SK-N-SH treated with all-trans-retinoic acid at 6 μM for 48 hours (cell line): ENCODE measurements at regions not wholly inside any gene's neighbourhood (a gene's known extent, or its start where the extent isn't known, plus 50 kb on each side); places are given as distances from the start of the nearest gene placed in this dataset.

Experiments used
- ATAC-seq: fragments of 200-7000 bp; cut with Tn5 transposase; 3 replicates; pipeline ENCODE4 v1.9.1; 2020; ENCODE audit warnings: mild to moderate bottlenecking, moderate library complexity
- ARNTL ChIP-seq: fragments of 450-650 bp; formaldehyde crosslinking; IDR thresholded peaks from 2 replicates; pipeline ENCODE4 v1.5.0; 2020; ENCODE audit warnings: low read depth, mild to moderate bottlenecking, moderate library complexity, borderline replicate concordance
- BACH2 ChIP-seq: fragments of 250-450 bp; sonication (Bioruptor Pico); IDR thresholded peaks from 2 replicates; pipeline ENCODE4 v1.9.0; 2021; ENCODE audit warnings: mild to moderate bottlenecking, borderline replicate concordance
- CSDC2 ChIP-seq: fragments of 250-450 bp; sonication (Bioruptor Pico); IDR thresholded peaks from 2 replicates; pipeline ENCODE4 v1.5.0; 2020; ENCODE audit warnings: mild to moderate bottlenecking, moderate library complexity
- ESRRG ChIP-seq: fragments of 250-450 bp; sonication (Bioruptor Pico); IDR thresholded peaks from 2 replicates; pipeline ENCODE4 v1.6.1; 2021; ENCODE audit warnings: mild to moderate bottlenecking
- GLIS3 ChIP-seq: fragments of 250-450 bp; sonication (Bioruptor Pico); IDR thresholded peaks from 2 replicates; pipeline ENCODE4 v1.5.0; 2020; ENCODE audit warnings: mild to moderate bottlenecking, moderate library complexity
- ISL1 ChIP-seq: fragments of 250-450 bp; sonication (Bioruptor Pico); IDR thresholded peaks from 2 replicates; pipeline ENCODE4 v2.1.2; 2022; ENCODE audit warnings: mild to moderate bottlenecking, moderate library complexity
- OSR1 ChIP-seq: fragments of 250-450 bp; sonication (Bioruptor Pico); IDR thresholded peaks from 2 replicates; pipeline ENCODE4 v1.8.0; 2022; ENCODE audit warnings: moderate library complexity, mild to moderate bottlenecking, inconsistent platforms
- PPARA ChIP-seq: fragments of 250-450 bp; sonication (Bioruptor Pico); IDR thresholded peaks from 2 replicates; pipeline ENCODE4 v1.5.0; 2020; ENCODE audit warnings: mild to moderate bottlenecking, borderline replicate concordance
- RARB ChIP-seq: fragments of 250-450 bp; sonication (Bioruptor Pico); IDR thresholded peaks from 2 replicates; pipeline ENCODE4 v1.8.0; 2021; ENCODE audit warnings: mild to moderate bottlenecking, moderate library complexity
- SNAI2 ChIP-seq: fragments of 250-450 bp; sonication (Bioruptor Pico); IDR thresholded peaks from 2 replicates; pipeline ENCODE4 v1.5.0; 2020; ENCODE audit warnings: mild to moderate bottlenecking, moderate library complexity
- TOX ChIP-seq: fragments of 250-450 bp; sonication (Bioruptor Pico); IDR thresholded peaks from 2 replicates; pipeline ENCODE4 v1.8.0; 2021; ENCODE audit warnings: mild to moderate bottlenecking, moderate library complexity, borderline replicate concordance
- ZC3H10 ChIP-seq: fragments of 250-450 bp; sonication (Bioruptor Pico); IDR thresholded peaks from 2 replicates; pipeline ENCODE4 v1.5.1; 2021; ENCODE audit warnings: mild to moderate bottlenecking, moderate library complexity
- ZFP3 ChIP-seq: fragments of 250-450 bp; sonication (Bioruptor Pico); IDR thresholded peaks from 2 replicates; pipeline ENCODE4 v1.5.0; 2020; ENCODE audit warnings: mild to moderate bottlenecking, moderate library complexity
- ZFP30 ChIP-seq: fragments of 450-650 bp; formaldehyde crosslinking; IDR thresholded peaks from 2 replicates; pipeline ENCODE4 v1.5.0; 2022; ENCODE audit warnings: mild to moderate bottlenecking, moderate library complexity
- ZNF565 ChIP-seq: fragments of 450-650 bp; formaldehyde crosslinking; conservative IDR thresholded peaks from 2 replicates; pipeline ENCODE4 v1.5.0; 2020; ENCODE audit warnings: low read depth, mild to moderate bottlenecking, moderate library complexity
- ZNF70 ChIP-seq: fragments of 450-650 bp; formaldehyde crosslinking; IDR thresholded peaks from 2 replicates; pipeline ENCODE4 v1.5.0; 2020; ENCODE audit warnings: mild to moderate bottlenecking, moderate library complexity
- TF ChIP-seq, protein P1 (sequence below): fragments of 250-450 bp; sonication (Bioruptor Pico); IDR thresholded peaks from 2 replicates; pipeline ENCODE4 v1.5.1; 2021; ENCODE audit warnings: mild to moderate bottlenecking, moderate library complexity
- TF ChIP-seq, protein P2 (sequence below): fragments of 250-450 bp; sonication (Bioruptor Pico); IDR thresholded peaks from 2 replicates; pipeline ENCODE4 v1.8.0; 2020; ENCODE audit warnings: mild to moderate bottlenecking, moderate library complexity, borderline replicate concordance
- TF ChIP-seq, protein P3 (sequence below): fragments of 250-450 bp; sonication (Bioruptor Pico); IDR thresholded peaks from 2 replicates; pipeline ENCODE4 v1.5.1; 2020; ENCODE audit warnings: low read depth, mild to moderate bottlenecking, moderate library complexity
- TF ChIP-seq, protein P4 (sequence below): fragments of 250-450 bp; sonication (Bioruptor Pico); IDR thresholded peaks from 2 replicates; pipeline ENCODE4 v1.5.0; 2020; ENCODE audit warnings: mild to moderate bottlenecking, moderate library complexity

DNA sequence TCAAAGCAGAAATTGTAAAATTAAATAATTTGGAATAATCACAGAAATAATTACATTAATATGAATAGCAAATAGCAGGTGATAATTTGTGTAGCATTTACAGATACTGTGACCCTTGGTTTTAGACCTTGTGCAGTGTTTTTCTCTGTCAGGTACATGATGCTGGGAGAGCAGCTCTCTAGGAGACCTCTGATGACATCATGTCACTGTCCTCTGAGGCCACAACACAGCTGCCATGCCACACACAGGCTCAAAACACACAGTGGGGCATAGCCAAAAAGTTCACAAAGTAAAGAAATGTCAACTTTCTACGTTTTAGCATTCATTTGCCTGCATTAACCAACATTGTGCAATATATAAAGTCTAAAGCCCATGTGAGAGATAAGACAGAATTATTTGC lies 71.8 kb upstream of the ZBTB20 start:
- TF ChIP-seq ZNF70 (CRISPR knock-in tag) (no peak), ZNF565 (no peak), PPARA (CRISPR knock-in tag) (no peak), ZFP30 (CRISPR knock-in tag) (no peak), SNAI2 (no peak), ARNTL (CRISPR knock-in tag) (no peak), ZFP3 (CRISPR knock-in tag) (no peak), CSDC2 (CRISPR knock-in tag) (no peak), GLIS3 (no peak), ESRRG (no peak), RARB (CRISPR knock-in tag) (no peak), BACH2 (CRISPR knock-in tag) (no peak), ZC3H10 (CRISPR knock-in tag) (no peak)
- TF ChIP-seq, all 23 proteins: peak for 0
- ATAC-seq = no peak

DNA sequence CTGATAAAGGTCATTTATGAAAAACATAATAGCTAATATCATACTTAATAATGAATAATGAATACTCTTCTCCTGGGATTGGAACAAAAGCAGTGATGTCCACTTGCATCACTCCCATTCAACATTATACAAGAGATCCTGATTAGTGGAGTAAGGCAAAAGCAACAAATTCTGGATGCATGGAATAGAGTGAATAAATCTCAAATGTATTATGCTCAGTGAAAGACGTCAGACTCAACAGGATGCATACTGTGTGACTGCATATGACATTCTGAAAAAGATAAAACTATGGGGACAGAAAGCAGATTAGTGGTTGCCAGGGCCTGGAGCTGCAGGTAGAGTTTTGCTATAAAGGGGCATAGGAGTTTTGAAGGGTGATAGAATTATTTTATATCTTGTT lies 77.6 kb upstream of the ZBTB20 start:
- ATAC-seq = no peak
- TF ChIP-seq TOX (CRISPR knock-in tag) (no peak), PPARA (CRISPR knock-in tag) (no peak)

DNA sequence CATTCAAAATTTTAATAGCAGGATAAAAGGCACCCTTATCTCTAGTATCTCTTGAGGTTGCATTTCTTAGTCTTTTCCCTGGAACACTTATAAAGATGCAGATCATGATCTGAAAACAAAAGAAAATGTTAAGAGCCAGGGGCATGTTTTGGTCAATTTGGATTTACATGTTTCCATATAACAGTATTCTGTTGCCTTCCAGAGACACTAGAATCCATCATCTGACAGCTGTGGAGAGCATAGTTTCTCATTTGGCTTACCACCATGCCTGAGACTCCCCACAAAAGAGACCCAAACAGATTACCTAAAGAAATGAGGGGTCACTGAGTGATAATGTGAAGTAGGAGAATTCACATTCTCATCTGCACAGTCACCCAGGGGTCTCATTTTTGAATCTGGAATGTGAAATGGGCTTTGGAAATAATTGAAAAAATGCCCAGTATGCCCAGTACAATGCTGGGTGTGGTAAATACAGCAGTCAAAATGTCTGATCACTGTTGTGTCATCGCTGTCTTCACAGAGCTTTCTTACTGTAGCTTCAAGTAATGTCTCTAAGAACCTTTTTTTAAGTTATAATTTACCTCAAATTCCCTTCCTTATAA lies 79.9 kb upstream of the ZBTB20 start:
- TF ChIP-seq ESRRG (no peak), OSR1 (CRISPR knock-in tag) (no peak), PPARA (CRISPR knock-in tag) (no peak), TOX (CRISPR knock-in tag) (no peak), ZFP30 (CRISPR knock-in tag) (no peak), ISL1 (CRISPR knock-in tag) (no peak), ZNF565 (no peak), BACH2 (CRISPR knock-in tag) (no peak)
- TF ChIP-seq, protein P1, sequence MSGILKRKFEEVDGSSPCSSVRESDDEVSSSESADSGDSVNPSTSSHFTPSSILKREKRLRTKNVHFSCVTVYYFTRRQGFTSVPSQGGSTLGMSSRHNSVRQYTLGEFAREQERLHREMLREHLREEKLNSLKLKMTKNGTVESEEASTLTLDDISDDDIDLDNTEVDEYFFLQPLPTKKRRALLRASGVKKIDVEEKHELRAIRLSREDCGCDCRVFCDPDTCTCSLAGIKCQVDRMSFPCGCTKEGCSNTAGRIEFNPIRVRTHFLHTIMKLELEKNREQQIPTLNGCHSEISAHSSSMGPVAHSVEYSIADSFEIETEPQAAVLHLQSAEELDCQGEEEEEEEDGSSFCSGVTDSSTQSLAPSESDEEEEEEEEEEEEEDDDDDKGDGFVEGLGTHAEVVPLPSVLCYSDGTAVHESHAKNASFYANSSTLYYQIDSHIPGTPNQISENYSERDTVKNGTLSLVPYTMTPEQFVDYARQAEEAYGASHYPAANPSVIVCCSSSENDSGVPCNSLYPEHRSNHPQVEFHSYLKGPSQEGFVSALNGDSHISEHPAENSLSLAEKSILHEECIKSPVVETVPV (CRISPR knock-in tag) = no peak
- TF ChIP-seq, protein P2, sequence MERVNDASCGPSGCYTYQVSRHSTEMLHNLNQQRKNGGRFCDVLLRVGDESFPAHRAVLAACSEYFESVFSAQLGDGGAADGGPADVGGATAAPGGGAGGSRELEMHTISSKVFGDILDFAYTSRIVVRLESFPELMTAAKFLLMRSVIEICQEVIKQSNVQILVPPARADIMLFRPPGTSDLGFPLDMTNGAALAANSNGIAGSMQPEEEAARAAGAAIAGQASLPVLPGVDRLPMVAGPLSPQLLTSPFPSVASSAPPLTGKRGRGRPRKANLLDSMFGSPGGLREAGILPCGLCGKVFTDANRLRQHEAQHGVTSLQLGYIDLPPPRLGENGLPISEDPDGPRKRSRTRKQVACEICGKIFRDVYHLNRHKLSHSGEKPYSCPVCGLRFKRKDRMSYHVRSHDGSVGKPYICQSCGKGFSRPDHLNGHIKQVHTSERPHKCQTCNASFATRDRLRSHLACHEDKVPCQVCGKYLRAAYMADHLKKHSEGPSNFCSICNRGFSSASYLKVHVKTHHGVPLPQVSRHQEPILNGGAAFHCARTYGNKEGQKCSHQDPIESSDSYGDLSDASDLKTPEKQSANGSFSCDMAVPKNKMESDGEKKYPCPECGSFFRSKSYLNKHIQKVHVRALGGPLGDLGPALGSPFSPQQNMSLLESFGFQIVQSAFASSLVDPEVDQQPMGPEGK (CRISPR knock-in tag) = no peak
- TF ChIP-seq, protein P3, sequence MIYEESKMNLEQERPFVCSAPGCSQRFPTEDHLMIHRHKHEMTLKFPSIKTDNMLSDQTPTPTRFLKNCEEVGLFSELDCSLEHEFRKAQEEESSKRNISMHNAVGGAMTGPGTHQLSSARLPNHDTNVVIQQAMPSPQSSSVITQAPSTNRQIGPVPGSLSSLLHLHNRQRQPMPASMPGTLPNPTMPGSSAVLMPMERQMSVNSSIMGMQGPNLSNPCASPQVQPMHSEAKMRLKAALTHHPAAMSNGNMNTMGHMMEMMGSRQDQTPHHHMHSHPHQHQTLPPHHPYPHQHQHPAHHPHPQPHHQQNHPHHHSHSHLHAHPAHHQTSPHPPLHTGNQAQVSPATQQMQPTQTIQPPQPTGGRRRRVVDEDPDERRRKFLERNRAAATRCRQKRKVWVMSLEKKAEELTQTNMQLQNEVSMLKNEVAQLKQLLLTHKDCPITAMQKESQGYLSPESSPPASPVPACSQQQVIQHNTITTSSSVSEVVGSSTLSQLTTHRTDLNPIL = no peak
- no peak for ATAC-seq

DNA sequence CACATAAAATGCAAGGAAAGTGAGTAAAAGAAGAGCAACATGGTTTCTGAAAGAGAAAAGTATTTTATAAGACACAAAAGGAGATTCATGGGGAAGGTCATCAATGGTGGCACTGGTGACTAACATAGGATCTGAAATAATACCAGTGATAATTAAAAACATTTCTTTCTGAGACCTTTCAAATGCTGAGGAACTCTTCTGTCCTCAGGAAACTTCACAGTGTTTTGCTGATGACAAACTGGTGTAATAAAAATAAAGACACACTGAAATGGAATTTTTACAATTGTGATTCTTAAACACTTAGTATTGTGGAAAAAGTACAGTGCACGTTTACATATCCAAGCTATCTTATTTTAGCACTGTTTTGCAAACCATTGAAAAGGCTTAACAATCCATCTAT lies 80.4 kb upstream of the ZBTB20 start:
- no peak for ATAC-seq
- no peak for TF ChIP-seq RARB (CRISPR knock-in tag)
- TF ChIP-seq ARNTL (CRISPR knock-in tag) = no peak
- no peak for TF ChIP-seq TOX (CRISPR knock-in tag)
- no peak for TF ChIP-seq OSR1 (CRISPR knock-in tag)
- TF ChIP-seq, protein P2 (CRISPR knock-in tag) = no peak
- no peak for TF ChIP-seq CSDC2 (CRISPR knock-in tag)
- TF ChIP-seq ZC3H10 (CRISPR knock-in tag) = no peak
- TF ChIP-seq, protein P4, sequence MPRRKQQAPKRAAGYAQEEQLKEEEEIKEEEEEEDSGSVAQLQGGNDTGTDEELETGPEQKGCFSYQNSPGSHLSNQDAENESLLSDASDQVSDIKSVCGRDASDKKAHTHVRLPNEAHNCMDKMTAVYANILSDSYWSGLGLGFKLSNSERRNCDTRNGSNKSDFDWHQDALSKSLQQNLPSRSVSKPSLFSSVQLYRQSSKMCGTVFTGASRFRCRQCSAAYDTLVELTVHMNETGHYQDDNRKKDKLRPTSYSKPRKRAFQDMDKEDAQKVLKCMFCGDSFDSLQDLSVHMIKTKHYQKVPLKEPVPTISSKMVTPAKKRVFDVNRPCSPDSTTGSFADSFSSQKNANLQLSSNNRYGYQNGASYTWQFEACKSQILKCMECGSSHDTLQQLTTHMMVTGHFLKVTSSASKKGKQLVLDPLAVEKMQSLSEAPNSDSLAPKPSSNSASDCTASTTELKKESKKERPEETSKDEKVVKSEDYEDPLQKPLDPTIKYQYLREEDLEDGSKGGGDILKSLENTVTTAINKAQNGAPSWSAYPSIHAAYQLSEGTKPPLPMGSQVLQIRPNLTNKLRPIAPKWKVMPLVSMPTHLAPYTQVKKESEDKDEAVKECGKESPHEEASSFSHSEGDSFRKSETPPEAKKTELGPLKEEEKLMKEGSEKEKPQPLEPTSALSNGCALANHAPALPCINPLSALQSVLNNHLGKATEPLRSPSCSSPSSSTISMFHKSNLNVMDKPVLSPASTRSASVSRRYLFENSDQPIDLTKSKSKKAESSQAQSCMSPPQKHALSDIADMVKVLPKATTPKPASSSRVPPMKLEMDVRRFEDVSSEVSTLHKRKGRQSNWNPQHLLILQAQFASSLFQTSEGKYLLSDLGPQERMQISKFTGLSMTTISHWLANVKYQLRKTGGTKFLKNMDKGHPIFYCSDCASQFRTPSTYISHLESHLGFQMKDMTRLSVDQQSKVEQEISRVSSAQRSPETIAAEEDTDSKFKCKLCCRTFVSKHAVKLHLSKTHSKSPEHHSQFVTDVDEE = no peak
- TF ChIP-seq ZFP30 (CRISPR knock-in tag) = no peak
